ENCODE measurements at regions not wholly inside any gene's neighbourhood (a gene's known extent, or its start where the extent isn't known, plus 50 kb on each side); places are given as distances from the start of the nearest gene placed in this dataset.

DNA sequence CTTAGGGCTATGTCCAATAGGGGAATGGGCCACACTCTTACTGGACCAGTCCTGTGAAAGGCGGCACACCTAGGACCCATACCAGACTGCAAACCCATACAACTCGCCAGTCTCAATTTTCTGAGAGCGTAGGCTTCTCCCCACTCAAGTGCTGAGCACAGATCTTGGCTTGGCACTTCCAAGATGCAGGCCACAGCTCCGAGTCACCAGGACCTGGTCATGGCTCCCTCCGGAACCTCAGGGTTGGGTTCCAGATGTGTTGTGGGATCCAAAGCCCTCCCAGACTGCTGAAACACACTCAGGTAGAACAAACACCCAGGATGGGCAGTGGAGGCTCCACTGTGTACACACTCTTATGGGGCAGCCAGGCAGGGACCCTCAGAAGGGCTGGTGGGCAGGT, 103.3 kb downstream of the TMEM144 start:
- Histone ChIP-seq H2AFZ (ENCODE audit: control insufficient read depth, low read depth, low read length) (no peak overlapping the region), H4K20me1 (ENCODE audit: control insufficient read depth, insufficient read depth) (no peaks in the 10 kb centered on the region), H3K9ac (ENCODE audit: control insufficient read depth, insufficient read depth, low read length) (no peak overlapping the region), H3K27ac (ENCODE audit: control insufficient read depth, insufficient read depth) (no peak overlapping the region), H3K27me3 (replicated peaks in 1 of 2; ENCODE audit: control insufficient read depth in 2 of 2, insufficient read depth in 2 of 2, low read length in 1 of 2) (no peaks in the 10 kb centered on the region), H3K4me1 (ENCODE audit: control insufficient read depth, insufficient read depth, low read length) (no peaks in the 10 kb centered on the region), H3K4me3 (no peak overlapping the region), H3K4me2 (ENCODE audit: control insufficient read depth, insufficient read depth) (no peak overlapping the region), H3K36me3 (ENCODE audit: control insufficient read depth in 2 of 2, insufficient read depth in 2 of 2, low read length in 1 of 2) (no peaks in the 10 kb centered on the region), H3K79me2 (ENCODE audit: control insufficient read depth, insufficient read depth, low read length) (no peaks in the 10 kb centered on the region), H3K9me3 (replicated peaks; ENCODE audit: control insufficient read depth, insufficient read depth, low read length) (no peaks in the 10 kb centered on the region)
- RAD21 ChIA-PET (ENCODE audit: unreplicated experiment): no interaction called here
- intact Hi-C loops (cut with micrococcal nuclease; ENCODE audit: unreplicated experiment) (no loop called here), in situ Hi-C loops (cut with MboI) (no loop called here)
- CTCF ChIA-PET: no interaction called here
- SMC1A ChIA-PET (ENCODE audit: uncharacterized antibody, unreplicated experiment): no interaction called here
- POLR2A ChIA-PET: no interaction called here
- BruUV-seq (replicated peaks): no TSS peak
- FAIRE-seq: no peak
- no peak for TF ChIP-seq ZNF622 (IDR thresholded peaks at IDR 0.05)
- TF ChIP-seq SRF (IDR thresholded peaks at IDR 0.05; ENCODE audit: low read depth in 2 of 2, low read length in 2 of 2): no peak
- TF ChIP-seq IKZF2 (IDR thresholded peaks at IDR 0.05): no peak
- ATAC-seq: no peak
- no peak for DNase-seq (ENCODE audit: low read depth, low spot score)
- WGBS (ENCODE audit: insufficient coverage, insufficient replicate concordance, low lambda C conversion rate, missing lambda C conversion rate): 8% methylated on average over 5 of the region's 5 CpGs

DNA sequence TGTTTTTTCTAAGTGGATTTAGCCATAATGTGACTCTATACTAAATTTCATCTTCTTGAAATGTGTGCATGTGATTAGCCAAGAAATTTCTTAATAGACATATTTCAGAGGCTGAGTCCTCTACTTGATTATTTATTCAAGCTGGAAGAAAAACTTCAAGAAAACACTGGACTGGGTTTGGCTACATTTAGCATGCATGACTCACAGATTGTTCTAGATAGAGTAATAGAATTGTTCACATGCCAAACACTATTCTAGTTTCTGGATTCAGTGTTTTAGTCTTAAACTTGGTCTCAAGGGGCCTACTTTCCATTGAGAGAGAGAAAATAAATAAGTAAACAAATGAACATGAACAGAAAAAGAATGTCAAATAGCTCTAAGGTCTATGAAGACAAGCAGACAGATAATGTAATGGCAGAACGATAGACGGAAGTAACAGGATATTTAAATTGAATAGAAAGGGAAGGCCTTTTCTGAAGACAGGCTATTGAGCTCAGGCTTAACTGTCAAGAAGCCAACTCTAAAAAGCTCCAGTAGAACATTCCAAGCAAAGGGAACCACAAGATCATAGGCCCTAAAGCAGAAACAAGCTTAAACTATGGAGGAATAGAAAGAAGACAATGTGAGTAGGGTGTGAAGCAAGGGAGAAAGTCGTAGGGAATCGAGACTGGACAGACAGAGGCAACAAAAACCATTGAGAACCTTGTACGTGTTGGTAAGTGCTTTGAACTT, 104.6 kb downstream of the TMEM144 start:
- CTCF ChIA-PET: no interaction called here
- in situ Hi-C loops (cut with MboI): no loop called here
- H3K4me2 ChIP-seq (ENCODE audit: control insufficient read depth, insufficient read depth): no peak overlapping the region
- TF ChIP-seq NFYA (IDR thresholded peaks at IDR 0.05; ENCODE audit: borderline replicate concordance, low read depth, low read length) (no peak), YBX1 (IDR thresholded peaks at IDR 0.05) (no peak), SIN3A (IDR thresholded peaks at IDR 0.05; ENCODE audit: low read depth, low read length) (no peak), SREBF1 (IDR thresholded peaks at IDR 0.05; ENCODE audit: low read length) (no peak), MTA3 (IDR thresholded peaks at IDR 0.05; ENCODE audit: borderline replicate concordance, low read length) (no peak), ESRRA (IDR thresholded peaks at IDR 0.05; ENCODE audit: low read length) (no peak)
- TF ChIP-seq, protein P1, sequence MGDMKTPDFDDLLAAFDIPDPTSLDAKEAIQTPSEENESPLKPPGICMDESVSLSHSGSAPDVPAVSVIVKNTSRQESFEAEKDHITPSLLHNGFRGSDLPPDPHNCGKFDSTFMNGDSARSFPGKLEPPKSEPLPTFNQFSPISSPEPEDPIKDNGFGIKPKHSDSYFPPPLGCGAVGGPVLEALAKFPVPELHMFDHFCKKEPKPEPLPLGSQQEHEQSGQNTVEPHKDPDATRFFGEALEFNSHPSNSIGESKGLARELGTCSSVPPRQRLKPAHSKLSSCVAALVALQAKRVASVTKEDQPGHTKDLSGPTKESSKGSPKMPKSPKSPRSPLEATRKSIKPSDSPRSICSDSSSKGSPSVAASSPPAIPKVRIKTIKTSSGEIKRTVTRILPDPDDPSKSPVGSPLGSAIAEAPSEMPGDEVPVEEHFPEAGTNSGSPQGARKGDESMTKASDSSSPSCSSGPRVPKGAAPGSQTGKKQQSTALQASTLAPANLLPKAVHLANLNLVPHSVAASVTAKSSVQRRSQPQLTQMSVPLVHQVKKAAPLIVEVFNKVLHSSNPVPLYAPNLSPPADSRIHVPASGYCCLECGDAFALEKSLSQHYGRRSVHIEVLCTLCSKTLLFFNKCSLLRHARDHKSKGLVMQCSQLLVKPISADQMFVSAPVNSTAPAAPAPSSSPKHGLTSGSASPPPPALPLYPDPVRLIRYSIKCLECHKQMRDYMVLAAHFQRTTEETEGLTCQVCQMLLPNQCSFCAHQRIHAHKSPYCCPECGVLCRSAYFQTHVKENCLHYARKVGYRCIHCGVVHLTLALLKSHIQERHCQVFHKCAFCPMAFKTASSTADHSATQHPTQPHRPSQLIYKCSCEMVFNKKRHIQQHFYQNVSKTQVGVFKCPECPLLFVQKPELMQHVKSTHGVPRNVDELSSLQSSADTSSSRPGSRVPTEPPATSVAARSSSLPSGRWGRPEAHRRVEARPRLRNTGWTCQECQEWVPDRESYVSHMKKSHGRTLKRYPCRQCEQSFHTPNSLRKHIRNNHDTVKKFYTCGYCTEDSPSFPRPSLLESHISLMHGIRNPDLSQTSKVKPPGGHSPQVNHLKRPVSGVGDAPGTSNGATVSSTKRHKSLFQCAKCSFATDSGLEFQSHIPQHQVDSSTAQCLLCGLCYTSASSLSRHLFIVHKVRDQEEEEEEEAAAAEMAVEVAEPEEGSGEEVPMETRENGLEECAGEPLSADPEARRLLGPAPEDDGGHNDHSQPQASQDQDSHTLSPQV (IDR thresholded peaks at IDR 0.05): no peak
- TF ChIP-seq, protein P2, sequence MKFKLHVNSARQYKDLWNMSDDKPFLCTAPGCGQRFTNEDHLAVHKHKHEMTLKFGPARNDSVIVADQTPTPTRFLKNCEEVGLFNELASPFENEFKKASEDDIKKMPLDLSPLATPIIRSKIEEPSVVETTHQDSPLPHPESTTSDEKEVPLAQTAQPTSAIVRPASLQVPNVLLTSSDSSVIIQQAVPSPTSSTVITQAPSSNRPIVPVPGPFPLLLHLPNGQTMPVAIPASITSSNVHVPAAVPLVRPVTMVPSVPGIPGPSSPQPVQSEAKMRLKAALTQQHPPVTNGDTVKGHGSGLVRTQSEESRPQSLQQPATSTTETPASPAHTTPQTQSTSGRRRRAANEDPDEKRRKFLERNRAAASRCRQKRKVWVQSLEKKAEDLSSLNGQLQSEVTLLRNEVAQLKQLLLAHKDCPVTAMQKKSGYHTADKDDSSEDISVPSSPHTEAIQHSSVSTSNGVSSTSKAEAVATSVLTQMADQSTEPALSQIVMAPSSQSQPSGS (IDR thresholded peaks at IDR 0.05; ENCODE audit: low read length): no peak
- TF ChIP-seq, protein P3, sequence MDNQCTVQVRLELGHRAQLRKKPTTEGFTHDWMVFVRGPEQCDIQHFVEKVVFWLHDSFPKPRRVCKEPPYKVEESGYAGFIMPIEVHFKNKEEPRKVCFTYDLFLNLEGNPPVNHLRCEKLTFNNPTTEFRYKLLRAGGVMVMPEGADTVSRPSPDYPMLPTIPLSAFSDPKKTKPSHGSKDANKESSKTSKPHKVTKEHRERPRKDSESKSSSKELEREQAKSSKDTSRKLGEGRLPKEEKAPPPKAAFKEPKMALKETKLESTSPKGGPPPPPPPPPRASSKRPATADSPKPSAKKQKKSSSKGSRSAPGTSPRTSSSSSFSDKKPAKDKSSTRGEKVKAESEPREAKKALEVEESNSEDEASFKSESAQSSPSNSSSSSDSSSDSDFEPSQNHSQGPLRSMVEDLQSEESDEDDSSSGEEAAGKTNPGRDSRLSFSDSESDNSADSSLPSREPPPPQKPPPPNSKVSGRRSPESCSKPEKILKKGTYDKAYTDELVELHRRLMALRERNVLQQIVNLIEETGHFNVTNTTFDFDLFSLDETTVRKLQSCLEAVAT (IDR thresholded peaks at IDR 0.05): no peak

More for the DNA sequence above, 104.6 kb downstream of the TMEM144 start:
- 34% methylated on average over 5 of the region's 5 CpGs for WGBS (ENCODE audit: insufficient coverage, insufficient replicate concordance, low lambda C conversion rate, missing lambda C conversion rate)
- DNase-seq (ENCODE audit: low read depth, low spot score): no peak
- no peak overlapping the region for H2AFZ ChIP-seq (ENCODE audit: control insufficient read depth, low read depth, low read length)
- no peak overlapping the region for H3K27ac ChIP-seq (ENCODE audit: control insufficient read depth, insufficient read depth)
- H3K36me3 ChIP-seq (ENCODE audit: control insufficient read depth in 2 of 2, insufficient read depth in 2 of 2, low read length in 1 of 2): no peaks in the 10 kb centered on the region
- H3K27me3 ChIP-seq (replicated peaks in 1 of 2; ENCODE audit: control insufficient read depth in 2 of 2, insufficient read depth in 2 of 2, low read length in 1 of 2): no peaks in the 10 kb centered on the region
- H3K9me3 ChIP-seq (replicated peaks; ENCODE audit: control insufficient read depth, insufficient read depth, low read length): no peaks in the 10 kb centered on the region
- ChIA-PET SMC1A (ENCODE audit: uncharacterized antibody, unreplicated experiment) (interaction anchor here (1.4 to 1.5 kb wide), 2 partner anchors 9 to 170 kb away, joined by 5 to 6 read pairs; no protein-coding TSS in a partner anchor), RAD21 (ENCODE audit: unreplicated experiment) (no interaction called here), POLR2A (no interaction called here)
- BruUV-seq (replicated peaks): no TSS peak
- no peak overlapping the region for H3K9ac ChIP-seq (ENCODE audit: control insufficient read depth, insufficient read depth, low read length)
- FAIRE-seq: no peak
- ATAC-seq: no peak
- no peak overlapping the region for H3K4me3 ChIP-seq
- H3K4me1 ChIP-seq (ENCODE audit: control insufficient read depth, insufficient read depth, low read length): no peaks in the 10 kb centered on the region
- intact Hi-C loops (cut with micrococcal nuclease; ENCODE audit: unreplicated experiment): no loop called here
- H3K79me2 ChIP-seq (ENCODE audit: control insufficient read depth, insufficient read depth, low read length): no peaks in the 10 kb centered on the region
- H4K20me1 ChIP-seq (ENCODE audit: control insufficient read depth, insufficient read depth): no peaks in the 10 kb centered on the region

Data from GM12878 (cell line).